Body of pancreas (tissue), 4 donors: ENCODE measurements at regions not wholly inside any gene's neighbourhood (a gene's known extent, or its start where the extent isn't known, plus 50 kb on each side); places are given as distances from the start of the nearest gene placed in this dataset.

Source experiments
- CTCF ChIP-seq, 7 experiments: fragments of 450-650 bp in 4 of 7; fragments of 200-600 bp in 3 of 7; sonication (generic) in 3 of 7; IDR thresholded peaks; one replicate each; pipeline ENCODE4 v1.5.1; 2016 to 2019; ENCODE audit warnings: antibody characterized with exemption in 7 of 7
- POLR2A ChIP-seq, 3 donors: fragments of 450-650 bp; IDR thresholded peaks; one replicate each; pipeline ENCODE4 v1.6.1; 2016; ENCODE audit warnings: antibody characterized with exemption in 3 of 3, mild to moderate bottlenecking in 2 of 3

GRCh38 chr13:37361608-37362007 lies 237.0 kb downstream of the POSTN start:
- no peak for TF ChIP-seq CTCF (IDR thresholded peaks at IDR 0.05)
- no peak for TF ChIP-seq POLR2A (IDR thresholded peaks at IDR 0.05)
